GM12872 (cell line): ENCODE measurements at regions not wholly inside any gene's neighbourhood (a gene's known extent, or its start where the extent isn't known, plus 50 kb on each side); places are given as distances from the start of the nearest gene placed in this dataset.

Experiments used
- TF ChIP-seq, protein P1 (sequence below): IDR thresholded peaks from 3 replicates; pipeline ENCODE4 v1.5.1; 2011; ENCODE audit warnings: low read depth, mild to moderate bottlenecking, low read length, moderate library complexity; ENCODE audit not compliant: insufficient read depth

DNA sequence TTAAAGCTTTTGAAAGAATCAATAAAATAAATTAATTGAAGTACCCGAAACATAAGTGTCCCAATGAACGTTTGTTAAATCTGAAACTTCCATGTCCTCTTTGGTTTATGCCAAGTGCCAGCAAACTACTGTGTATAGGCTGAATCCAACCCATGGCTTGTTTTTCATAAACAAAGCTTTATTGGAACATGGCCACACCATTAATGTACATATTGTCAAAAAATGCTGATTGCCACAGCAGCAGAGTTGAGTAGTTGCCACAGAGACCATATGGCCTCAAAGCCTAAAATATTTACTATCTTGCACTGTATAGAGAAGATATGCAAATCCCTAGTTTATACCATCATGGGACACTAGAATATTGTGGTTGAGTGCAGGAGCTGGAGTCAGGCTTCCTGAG lies 406.1 kb downstream of the MAFB start:
- TF ChIP-seq, protein P1, sequence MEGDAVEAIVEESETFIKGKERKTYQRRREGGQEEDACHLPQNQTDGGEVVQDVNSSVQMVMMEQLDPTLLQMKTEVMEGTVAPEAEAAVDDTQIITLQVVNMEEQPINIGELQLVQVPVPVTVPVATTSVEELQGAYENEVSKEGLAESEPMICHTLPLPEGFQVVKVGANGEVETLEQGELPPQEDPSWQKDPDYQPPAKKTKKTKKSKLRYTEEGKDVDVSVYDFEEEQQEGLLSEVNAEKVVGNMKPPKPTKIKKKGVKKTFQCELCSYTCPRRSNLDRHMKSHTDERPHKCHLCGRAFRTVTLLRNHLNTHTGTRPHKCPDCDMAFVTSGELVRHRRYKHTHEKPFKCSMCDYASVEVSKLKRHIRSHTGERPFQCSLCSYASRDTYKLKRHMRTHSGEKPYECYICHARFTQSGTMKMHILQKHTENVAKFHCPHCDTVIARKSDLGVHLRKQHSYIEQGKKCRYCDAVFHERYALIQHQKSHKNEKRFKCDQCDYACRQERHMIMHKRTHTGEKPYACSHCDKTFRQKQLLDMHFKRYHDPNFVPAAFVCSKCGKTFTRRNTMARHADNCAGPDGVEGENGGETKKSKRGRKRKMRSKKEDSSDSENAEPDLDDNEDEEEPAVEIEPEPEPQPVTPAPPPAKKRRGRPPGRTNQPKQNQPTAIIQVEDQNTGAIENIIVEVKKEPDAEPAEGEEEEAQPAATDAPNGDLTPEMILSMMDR = no peak

DNA sequence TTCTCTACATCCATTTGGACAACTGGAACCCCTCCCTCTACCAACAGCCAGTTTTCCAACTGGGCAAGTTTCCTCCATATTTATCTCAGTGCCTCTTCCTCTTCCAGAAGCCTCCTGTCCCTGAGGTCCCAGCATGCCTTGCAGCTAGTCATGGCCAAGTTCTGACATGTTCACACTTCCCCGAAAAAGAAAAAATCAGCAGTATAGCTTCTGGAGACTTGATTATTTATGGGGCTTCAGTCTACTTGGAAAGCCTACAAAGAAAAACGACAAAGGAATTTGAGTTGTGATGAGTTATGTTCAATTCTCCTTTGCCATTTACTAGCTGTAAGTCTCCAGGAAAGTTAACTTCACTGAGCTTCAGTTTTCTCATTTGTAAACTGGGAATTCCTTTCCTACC lies 406.5 kb downstream of the MAFB start:
- TF ChIP-seq, protein P1 = no peak

DNA sequence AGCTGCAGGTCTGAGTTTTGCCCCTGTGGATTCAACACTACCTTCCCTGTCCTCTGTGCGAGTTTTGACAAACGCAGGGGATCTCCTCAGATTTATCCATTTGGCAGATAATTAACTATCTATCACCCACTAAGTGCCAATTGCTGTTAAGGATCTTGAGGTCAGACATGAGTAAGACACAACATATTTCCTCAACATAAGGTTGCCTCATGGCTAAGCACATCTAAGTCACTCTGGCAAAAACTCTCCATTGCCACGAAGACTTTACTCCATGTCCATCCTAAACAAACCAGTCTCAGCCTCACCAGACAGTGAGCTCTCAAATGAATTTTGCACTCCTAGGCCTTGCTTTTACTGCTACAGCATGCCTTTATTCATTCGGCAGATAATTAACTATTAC lies 408.4 kb downstream of the MAFB start:
- TF ChIP-seq, protein P1 = no peak

DNA sequence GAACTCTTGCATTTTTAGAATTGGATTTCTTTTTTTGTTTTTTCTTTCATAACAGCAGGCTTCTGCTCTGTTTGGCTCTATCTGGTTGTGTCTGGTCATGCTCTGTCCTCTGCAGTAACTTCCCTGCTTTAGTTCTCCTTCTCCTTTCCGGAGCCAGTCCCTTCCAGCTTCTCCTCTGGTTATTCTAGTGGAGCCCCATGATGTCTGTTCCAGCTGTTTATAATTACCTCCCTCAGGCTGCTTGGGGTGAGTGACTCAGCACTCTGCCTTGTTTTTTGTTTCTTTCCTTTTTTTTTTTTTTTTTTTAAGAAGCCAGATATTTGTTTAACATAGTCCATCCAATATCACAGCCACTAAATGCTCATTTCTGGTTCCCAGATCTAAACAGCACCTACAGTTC lies 409.6 kb downstream of the MAFB start:
- TF ChIP-seq, protein P1 = no peak

DNA sequence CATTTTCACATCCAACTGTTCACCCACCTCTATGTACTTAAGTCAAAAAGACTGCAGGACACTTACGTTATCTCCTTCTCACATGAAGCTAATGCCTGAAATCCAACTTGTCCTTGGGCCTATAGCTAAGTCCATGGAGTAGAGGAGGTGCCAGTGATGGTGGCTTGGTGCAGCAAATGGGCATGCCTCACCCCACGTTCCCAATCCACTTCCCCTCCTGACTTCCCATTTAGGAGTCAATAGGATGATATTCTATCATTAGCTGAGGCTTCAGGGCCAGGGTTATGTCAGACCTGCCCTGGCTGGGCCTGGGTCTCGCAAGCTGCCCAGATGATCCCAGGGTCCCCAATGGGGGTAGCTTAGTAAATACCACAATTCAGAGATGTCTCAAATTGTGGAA lies 410.4 kb downstream of the MAFB start:
- TF ChIP-seq, protein P1 = no peak

DNA sequence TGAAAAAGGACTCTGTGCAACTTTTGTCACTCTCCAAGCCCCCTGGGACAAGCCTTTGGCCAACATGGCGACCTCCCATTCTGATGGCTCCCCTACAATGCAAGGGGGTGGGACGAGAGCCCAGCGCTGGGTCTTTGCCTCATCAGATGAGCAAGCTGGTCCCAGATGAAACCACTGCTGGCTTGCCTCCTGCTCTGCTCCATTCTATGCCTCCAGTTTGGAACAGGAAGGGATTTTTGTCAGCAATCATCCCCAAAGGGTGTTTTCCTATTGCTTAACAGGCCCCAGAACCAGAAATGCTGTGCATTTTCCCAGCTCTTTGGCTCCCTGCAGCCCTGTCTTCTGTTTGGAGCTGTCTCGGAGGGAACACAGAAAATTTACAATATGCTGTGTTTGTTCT lies 412.7 kb downstream of the MAFB start:
- TF ChIP-seq, protein P1 = no peak

DNA sequence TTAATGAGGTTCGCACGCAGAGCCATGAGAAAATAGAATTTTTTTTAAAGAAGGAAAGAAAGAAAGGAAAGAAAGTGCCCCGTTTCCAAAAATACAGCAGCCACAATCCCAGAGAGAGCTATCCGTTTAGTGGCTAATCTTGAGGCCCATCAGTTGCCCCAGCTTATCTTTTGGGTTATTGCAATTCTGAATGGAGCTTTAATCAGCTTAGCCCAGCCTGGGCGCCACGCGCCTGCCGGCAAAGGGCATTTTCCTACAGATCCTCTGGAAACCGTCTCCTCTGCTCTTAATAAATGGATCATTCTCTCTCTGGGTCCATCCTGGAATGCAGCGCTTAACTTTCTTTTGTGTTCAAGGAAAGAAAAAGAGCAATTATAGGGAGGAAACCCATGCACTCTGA lies 413.3 kb downstream of the MAFB start:
- TF ChIP-seq, protein P1 = no peak
